Neural cell (in vitro differentiated cells): ENCODE measurements at regions not wholly inside any gene's neighbourhood (a gene's known extent, or its start where the extent isn't known, plus 50 kb on each side); places are given as distances from the start of the nearest gene placed in this dataset.

Experiments
- H2AFZ ChIP-seq: fragments of 200-600, 300-800 bp; sonication (generic), shearing (Covaris generic); 2 replicates; pipeline ENCODE4 v1.6.0; 2014; ENCODE audit warnings: low read depth, mild to moderate bottlenecking, antibody characterized with exemption, low read length, moderate library complexity
- H3F3A ChIP-seq: fragments of 200-600 bp; shearing (Covaris generic); 2 replicates; pipeline ENCODE4 v1.6.1; 2016; ENCODE audit warnings: mild to moderate bottlenecking, moderate library complexity, mixed read lengths, antibody characterized with exemption, low read length; ENCODE audit not compliant: insufficient read depth, poor library complexity, severe bottlenecking
- H3K27ac ChIP-seq: fragments of 200-600, 300-800 bp; sonication (generic), shearing (Covaris generic); 2 replicates; pipeline ENCODE4 v1.5.1; 2014; ENCODE audit warnings: mild to moderate bottlenecking, low read length, moderate library complexity
- H3K27me3 ChIP-seq: fragments of 300-800, 200-600 bp; sonication (generic), shearing (Covaris generic); 2 replicates; pipeline ENCODE4 v1.6.0; 2014; ENCODE audit warnings: mild to moderate bottlenecking, low read depth, low read length, moderate library complexity; ENCODE audit not compliant: insufficient read depth
- H3K36me3 ChIP-seq: fragments of 300-800, 200-600 bp; sonication (generic), shearing (Covaris generic); 2 replicates; pipeline ENCODE4 v1.5.1; 2014; ENCODE audit warnings: mild to moderate bottlenecking, antibody characterized with exemption, low read length, moderate library complexity; ENCODE audit not compliant: insufficient read depth
- H3K4me2 ChIP-seq: fragments of 300-800, 200-600 bp; sonication (generic), shearing (Covaris generic); 2 replicates; pipeline ENCODE4 v1.6.0; 2014; ENCODE audit warnings: mild to moderate bottlenecking, low read length
- H3K4me3 ChIP-seq: fragments of 300-800, 200-600 bp; sonication (generic), shearing (Covaris generic); 2 replicates; pipeline ENCODE4 v1.5.1; 2014; ENCODE audit warnings: mild to moderate bottlenecking, low read length, moderate library complexity
- H3K79me2 ChIP-seq: fragments of 200-600 bp; shearing (Covaris generic); replicated peaks from 2 replicates; pipeline ENCODE4 v1.6.0; 2014; ENCODE audit warnings: mild to moderate bottlenecking, low read length, moderate library complexity; ENCODE audit not compliant: insufficient read depth
- H3K9ac ChIP-seq: fragments of 300-800, 200-600 bp; sonication (generic), shearing (Covaris generic); 2 replicates; pipeline ENCODE4 v1.6.1; 2016; ENCODE audit warnings: mild to moderate bottlenecking, low read length, mixed read lengths
- H3K9me2 ChIP-seq: fragments of 200-600 bp; shearing (Covaris generic); 2 replicates; pipeline ENCODE4 v1.6.1; 2016; ENCODE audit warnings: mild to moderate bottlenecking, low read length, mixed read lengths; ENCODE audit not compliant: insufficient read depth
- H3K9me3 ChIP-seq: fragments of 200-600, 300-800 bp; sonication (generic), shearing (Covaris generic); 2 replicates; pipeline ENCODE4 v1.6.1; 2016; ENCODE audit warnings: mild to moderate bottlenecking, mixed run types, low read length, moderate library complexity, mixed read lengths
- H4K20me1 ChIP-seq: fragments of 200-600 bp; shearing (Covaris generic); 2 replicates; pipeline ENCODE4 v1.6.1; 2016; ENCODE audit warnings: mild to moderate bottlenecking, mixed run types; ENCODE audit not compliant: insufficient read depth
- EP300 ChIP-seq: fragments of 450-650 bp; conservative IDR thresholded peaks from 2 replicates; pipeline ENCODE4 v1.6.1; 2014; ENCODE audit warnings: antibody characterized with exemption, mild to moderate bottlenecking, moderate library complexity; ENCODE audit not compliant: poor library complexity, severe bottlenecking
- EZH2 ChIP-seq: fragments of 200-600, 300-800 bp; shearing (Covaris generic), sonication (generic); IDR thresholded peaks from 2 replicates; pipeline ENCODE4 v1.6.1; 2014; ENCODE audit warnings: antibody characterized with exemption, low read length, borderline replicate concordance, mild to moderate bottlenecking; ENCODE audit not compliant: insufficient read depth, poor library complexity, severe bottlenecking
- MXI1 ChIP-seq: fragments of 450-650 bp; conservative IDR thresholded peaks from 2 replicates; pipeline ENCODE4 v1.6.1; 2014; ENCODE audit warnings: antibody characterized with exemption, mild to moderate bottlenecking; ENCODE audit not compliant: poor library complexity, severe bottlenecking
- POLR2AphosphoS5 ChIP-seq: IDR thresholded peaks from 2 replicates; pipeline ENCODE4 v1.6.1; 2012
- RAD21 ChIP-seq: fragments of 450-650 bp; conservative IDR thresholded peaks from 2 replicates; pipeline ENCODE4 v1.6.1; 2014; ENCODE audit warnings: antibody characterized with exemption, mild to moderate bottlenecking, moderate library complexity
- SMC3 ChIP-seq: fragments of 450-650 bp; conservative IDR thresholded peaks from 2 replicates; pipeline ENCODE4 v1.6.1; 2014; ENCODE audit warnings: antibody characterized with exemption, mild to moderate bottlenecking, moderate library complexity; ENCODE audit not compliant: poor library complexity
- TAF1 ChIP-seq: IDR thresholded peaks from 2 replicates; pipeline ENCODE4 v1.6.1; 2012; ENCODE audit warnings: low read depth
- TF ChIP-seq, protein P1 (sequence below): IDR thresholded peaks from 2 replicates; pipeline ENCODE4 v1.6.1; 2012; ENCODE audit warnings: borderline replicate concordance
- TF ChIP-seq, protein P2 (sequence below): fragments of 450-650 bp; IDR thresholded peaks from 2 replicates; pipeline ENCODE4 v1.5.1; 2014; ENCODE audit warnings: antibody characterized with exemption, mild to moderate bottlenecking, moderate library complexity; ENCODE audit not compliant: poor library complexity, severe bottlenecking

DNA sequence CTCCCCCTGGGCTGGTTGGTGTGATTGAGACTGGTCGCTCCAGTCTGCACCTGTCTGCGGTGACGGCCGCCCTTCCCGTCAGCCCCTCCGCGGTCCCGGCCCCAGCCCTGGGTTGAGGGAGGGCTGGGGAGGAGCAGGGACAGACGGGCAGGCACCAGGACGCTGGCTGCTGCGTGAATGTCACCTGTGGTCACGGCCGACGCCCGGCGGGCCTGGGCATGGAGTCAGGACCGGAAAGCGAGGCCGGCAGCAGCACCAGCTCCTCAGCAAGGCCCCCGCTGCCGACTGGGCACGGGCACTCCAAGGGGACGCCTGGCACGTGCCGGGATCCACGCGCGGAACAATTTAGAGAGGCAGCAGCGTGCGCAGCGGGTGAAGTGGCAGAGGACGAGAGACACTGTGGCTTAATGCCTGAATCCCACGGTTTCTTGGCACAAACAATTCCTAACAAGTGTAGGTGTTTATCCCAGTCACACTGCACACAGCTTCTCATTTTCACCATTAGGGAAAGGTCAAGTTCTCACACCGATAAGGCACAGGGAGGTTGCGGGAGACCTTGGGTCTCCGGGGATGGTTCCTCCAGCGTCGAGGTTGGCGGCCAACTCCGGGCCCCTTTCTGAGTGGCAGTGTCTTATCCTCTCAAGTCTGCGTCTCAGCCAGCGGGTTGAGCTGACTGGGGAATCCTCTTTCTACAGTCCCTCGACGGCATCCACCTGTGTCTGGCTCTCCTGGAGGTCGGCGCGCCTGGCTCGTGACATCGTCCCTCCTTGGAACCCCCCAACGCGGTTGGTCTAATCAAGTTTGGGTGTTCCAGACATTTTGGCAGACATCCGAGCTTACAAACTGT lies 66.4 kb upstream of the ADGRA1 start:
- no peak for TF ChIP-seq SMC3
- TF ChIP-seq, protein P1, sequence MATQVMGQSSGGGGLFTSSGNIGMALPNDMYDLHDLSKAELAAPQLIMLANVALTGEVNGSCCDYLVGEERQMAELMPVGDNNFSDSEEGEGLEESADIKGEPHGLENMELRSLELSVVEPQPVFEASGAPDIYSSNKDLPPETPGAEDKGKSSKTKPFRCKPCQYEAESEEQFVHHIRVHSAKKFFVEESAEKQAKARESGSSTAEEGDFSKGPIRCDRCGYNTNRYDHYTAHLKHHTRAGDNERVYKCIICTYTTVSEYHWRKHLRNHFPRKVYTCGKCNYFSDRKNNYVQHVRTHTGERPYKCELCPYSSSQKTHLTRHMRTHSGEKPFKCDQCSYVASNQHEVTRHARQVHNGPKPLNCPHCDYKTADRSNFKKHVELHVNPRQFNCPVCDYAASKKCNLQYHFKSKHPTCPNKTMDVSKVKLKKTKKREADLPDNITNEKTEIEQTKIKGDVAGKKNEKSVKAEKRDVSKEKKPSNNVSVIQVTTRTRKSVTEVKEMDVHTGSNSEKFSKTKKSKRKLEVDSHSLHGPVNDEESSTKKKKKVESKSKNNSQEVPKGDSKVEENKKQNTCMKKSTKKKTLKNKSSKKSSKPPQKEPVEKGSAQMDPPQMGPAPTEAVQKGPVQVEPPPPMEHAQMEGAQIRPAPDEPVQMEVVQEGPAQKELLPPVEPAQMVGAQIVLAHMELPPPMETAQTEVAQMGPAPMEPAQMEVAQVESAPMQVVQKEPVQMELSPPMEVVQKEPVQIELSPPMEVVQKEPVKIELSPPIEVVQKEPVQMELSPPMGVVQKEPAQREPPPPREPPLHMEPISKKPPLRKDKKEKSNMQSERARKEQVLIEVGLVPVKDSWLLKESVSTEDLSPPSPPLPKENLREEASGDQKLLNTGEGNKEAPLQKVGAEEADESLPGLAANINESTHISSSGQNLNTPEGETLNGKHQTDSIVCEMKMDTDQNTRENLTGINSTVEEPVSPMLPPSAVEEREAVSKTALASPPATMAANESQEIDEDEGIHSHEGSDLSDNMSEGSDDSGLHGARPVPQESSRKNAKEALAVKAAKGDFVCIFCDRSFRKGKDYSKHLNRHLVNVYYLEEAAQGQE = no peak
- TF ChIP-seq EP300 = no peak
- no peak for TF ChIP-seq POLR2AphosphoS5
- TF ChIP-seq TAF1 = no peak
- no peak for TF ChIP-seq MXI1
- TF ChIP-seq, protein P2, sequence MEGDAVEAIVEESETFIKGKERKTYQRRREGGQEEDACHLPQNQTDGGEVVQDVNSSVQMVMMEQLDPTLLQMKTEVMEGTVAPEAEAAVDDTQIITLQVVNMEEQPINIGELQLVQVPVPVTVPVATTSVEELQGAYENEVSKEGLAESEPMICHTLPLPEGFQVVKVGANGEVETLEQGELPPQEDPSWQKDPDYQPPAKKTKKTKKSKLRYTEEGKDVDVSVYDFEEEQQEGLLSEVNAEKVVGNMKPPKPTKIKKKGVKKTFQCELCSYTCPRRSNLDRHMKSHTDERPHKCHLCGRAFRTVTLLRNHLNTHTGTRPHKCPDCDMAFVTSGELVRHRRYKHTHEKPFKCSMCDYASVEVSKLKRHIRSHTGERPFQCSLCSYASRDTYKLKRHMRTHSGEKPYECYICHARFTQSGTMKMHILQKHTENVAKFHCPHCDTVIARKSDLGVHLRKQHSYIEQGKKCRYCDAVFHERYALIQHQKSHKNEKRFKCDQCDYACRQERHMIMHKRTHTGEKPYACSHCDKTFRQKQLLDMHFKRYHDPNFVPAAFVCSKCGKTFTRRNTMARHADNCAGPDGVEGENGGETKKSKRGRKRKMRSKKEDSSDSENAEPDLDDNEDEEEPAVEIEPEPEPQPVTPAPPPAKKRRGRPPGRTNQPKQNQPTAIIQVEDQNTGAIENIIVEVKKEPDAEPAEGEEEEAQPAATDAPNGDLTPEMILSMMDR = no peak
- TF ChIP-seq EZH2 = no peak
- no peak for TF ChIP-seq RAD21
- no peaks in the 10 kb centered on the region for H3K9me3 ChIP-seq
- no peaks in the 10 kb centered on the region for H3K27me3 ChIP-seq
- no peaks in the 10 kb centered on the region for H3F3A ChIP-seq
- H3K9ac ChIP-seq = no peak overlapping the region
- H3K4me3 ChIP-seq = no peak overlapping the region
- H4K20me1 ChIP-seq = no peaks in the 10 kb centered on the region
- no peak overlapping the region for H3K27ac ChIP-seq
- no peak overlapping the region for H3K4me2 ChIP-seq
- H3K79me2 ChIP-seq = no peaks in the 10 kb centered on the region
- no peaks in the 10 kb centered on the region for H3K36me3 ChIP-seq
- no peak overlapping the region for H2AFZ ChIP-seq
- no peaks in the 10 kb centered on the region for H3K9me2 ChIP-seq

DNA sequence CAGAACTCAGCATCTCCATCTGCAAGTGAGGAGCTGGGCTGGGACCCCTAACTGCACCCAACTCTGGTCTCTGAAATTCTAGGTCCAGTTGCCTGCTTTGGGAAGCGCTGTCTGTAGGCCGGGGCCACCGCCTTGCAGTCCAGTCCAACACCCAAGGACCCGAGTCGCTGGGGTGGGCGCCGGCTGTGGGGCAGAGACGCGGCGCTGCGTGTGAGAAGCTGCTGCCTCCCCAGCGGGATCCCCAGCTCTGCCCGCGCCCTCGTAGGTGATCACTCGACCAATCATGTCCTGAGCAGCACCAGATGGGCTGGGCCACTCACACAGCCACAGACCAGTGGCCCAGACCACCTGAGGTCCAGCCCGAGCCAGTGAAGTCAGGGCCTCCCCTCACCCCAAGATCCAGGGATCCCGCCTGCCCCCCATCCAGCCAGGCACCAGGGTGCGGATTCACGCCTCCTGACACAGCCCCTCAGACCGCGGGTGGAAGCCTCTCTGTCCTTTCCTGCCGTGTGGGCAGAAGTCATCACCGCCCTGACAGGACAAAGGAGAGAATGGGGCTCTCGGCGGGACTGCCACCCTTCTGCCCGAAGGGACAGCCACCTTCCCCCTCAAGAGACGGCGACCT lies 67.4 kb upstream of the ADGRA1 start:
- H4K20me1 ChIP-seq = no peaks in the 10 kb centered on the region
- H3F3A ChIP-seq = no peaks in the 10 kb centered on the region
- no peak for TF ChIP-seq RAD21
- no peak for TF ChIP-seq EZH2
- TF ChIP-seq EP300 = no peak
- no peak for TF ChIP-seq POLR2AphosphoS5
- no peak for TF ChIP-seq MXI1
- no peak for TF ChIP-seq TAF1
- TF ChIP-seq, protein P2 = no peak
- no peak for TF ChIP-seq SMC3
- TF ChIP-seq, protein P1 = no peak
- no peaks in the 10 kb centered on the region for H3K36me3 ChIP-seq
- no peaks in the 10 kb centered on the region for H3K9me2 ChIP-seq
- H2AFZ ChIP-seq = no peak overlapping the region
- H3K9ac ChIP-seq = no peak overlapping the region
- no peaks in the 10 kb centered on the region for H3K9me3 ChIP-seq
- H3K4me2 ChIP-seq = no peak overlapping the region
- H3K4me3 ChIP-seq = no peak overlapping the region
- no peaks in the 10 kb centered on the region for H3K79me2 ChIP-seq
- H3K27me3 ChIP-seq = no peaks in the 10 kb centered on the region
- H3K27ac ChIP-seq = no peak overlapping the region
